Central memory CD8-positive, alpha-beta T cell (primary cell): ENCODE measurements at regions not wholly inside any gene's neighbourhood (a gene's known extent, or its start where the extent isn't known, plus 50 kb on each side); places are given as distances from the start of the nearest gene placed in this dataset.

Source experiments
- ATAC-seq: fragments of 150-1000 bp; cut with Tn5 transposase; replicated peaks from 2 replicates; pipeline ENCODE4 v1.10.0; 2022; ENCODE audit warnings: mild to moderate bottlenecking, moderate FRiP score, moderate number of reproducible peaks; ENCODE audit not compliant: poor library complexity, severe bottlenecking; ENCODE audit errors: extremely low read depth
- DNase-seq, 2 donors: peaks; one replicate each; pipeline ENCODE4 v3.0.0; 2021; ENCODE audit warnings: low spot score in 2 of 2
- H3K27ac Mint-ChIP-seq: one replicate; pipeline ENCODE4 v1.8.0; 2022; ENCODE audit warnings: low read depth, mild to moderate bottlenecking, moderate library complexity, mixed read lengths
- H3K27me3 Mint-ChIP-seq: one replicate; pipeline ENCODE4 v1.8.0; 2022; ENCODE audit warnings: mixed read lengths
- H3K36me3 Mint-ChIP-seq: one replicate; pipeline ENCODE4 v1.8.0; 2022; ENCODE audit warnings: mild to moderate bottlenecking, moderate library complexity, mixed read lengths; ENCODE audit not compliant: insufficient read depth
- H3K4me1 Mint-ChIP-seq: one replicate; pipeline ENCODE4 v1.8.0; 2022; ENCODE audit warnings: mixed read lengths
- H3K4me3 Mint-ChIP-seq: one replicate; pipeline ENCODE4 v1.8.0; 2022; ENCODE audit warnings: mild to moderate bottlenecking, moderate library complexity, mixed read lengths
- H3K9me3 Mint-ChIP-seq: one replicate; pipeline ENCODE4 v1.8.0; 2022; ENCODE audit warnings: mixed read lengths

DNA sequence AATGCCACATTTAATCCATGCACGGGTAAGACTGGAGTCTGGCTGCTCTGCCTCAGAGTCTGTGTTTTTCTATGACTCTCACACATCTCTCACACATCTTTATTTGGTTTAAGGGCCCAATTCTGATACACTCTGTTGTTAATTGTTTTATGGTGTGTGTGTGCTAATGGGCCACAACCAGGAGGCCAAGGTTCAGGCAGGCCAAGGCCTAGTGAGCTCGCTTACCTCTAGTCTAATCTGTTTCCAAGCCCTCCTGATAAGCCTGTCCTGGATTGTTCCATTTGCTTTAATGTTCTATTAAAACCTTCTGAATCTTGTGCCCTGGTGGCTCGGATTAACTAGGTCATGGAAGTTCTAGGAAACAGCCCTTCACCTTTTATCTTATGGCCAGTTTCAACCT lies 445.4 kb upstream of the DPH6 start:
- Mint-ChIP-seq H3K4me3 (no peak overlapping the region), H3K27ac (no peak overlapping the region), H3K4me1 (no peaks in the 10 kb centered on the region), H3K9me3 (peaks cover 9% of the 10 kb centered on the region), H3K36me3 (no peaks in the 10 kb centered on the region), H3K27me3 (no peaks in the 10 kb centered on the region)
- no peak for ATAC-seq
- no peak for DNase-seq

- H3K9me3 Mint-ChIP-seq, result peaks cover 9% of the 10 kb centered on the region
- no peaks in the 10 kb centered on the region for H3K27me3 Mint-ChIP-seq
- H3K4me3 Mint-ChIP-seq, result no peak overlapping the region
- H3K27ac Mint-ChIP-seq, result no peak overlapping the region
- no peaks in the 10 kb centered on the region for H3K36me3 Mint-ChIP-seq
- H3K4me1 Mint-ChIP-seq, result no peaks in the 10 kb centered on the region
- DNase-seq, result no peak
- ATAC-seq, result no peak
These were observed 446.8 kb upstream of the DPH6 start for GRCh38 chr15:35992791-35993190.

DNA sequence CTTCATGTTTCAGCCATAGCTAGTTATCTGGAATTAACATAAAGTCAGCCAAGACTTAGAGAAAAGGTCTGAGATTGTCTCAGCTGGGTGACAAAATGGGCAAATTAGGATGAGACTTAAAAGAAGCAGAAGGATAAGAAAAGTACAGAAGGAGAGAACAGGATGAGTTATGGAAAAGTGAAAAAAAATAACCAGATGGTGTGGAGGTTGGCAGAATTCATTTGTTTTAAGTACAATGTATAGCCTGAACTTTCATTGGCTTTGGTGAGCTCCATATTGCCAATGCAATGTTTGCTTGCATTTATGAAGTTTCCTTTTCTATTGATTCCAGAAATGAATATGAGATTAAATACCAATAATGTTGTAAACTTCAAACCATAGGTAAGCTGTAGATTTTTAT lies 447.2 kb upstream of the DPH6 start:
- peaks cover 9% of the 10 kb centered on the region for H3K9me3 Mint-ChIP-seq
- H3K4me1 Mint-ChIP-seq, result no peaks in the 10 kb centered on the region
- DNase-seq (no peak), ATAC-seq (no peak)
- no peaks in the 10 kb centered on the region for H3K27me3 Mint-ChIP-seq
- no peak overlapping the region for H3K4me3 Mint-ChIP-seq
- H3K27ac Mint-ChIP-seq, result no peak overlapping the region
- no peaks in the 10 kb centered on the region for H3K36me3 Mint-ChIP-seq

- H3K27me3 Mint-ChIP-seq, result no peaks in the 10 kb centered on the region
These were observed 448.9 kb upstream of the DPH6 start for GRCh38 chr15:35994876-35995275.

GRCh38 chr15:35998663-35999602 lies 453.0 kb upstream of the DPH6 start:
- no peak overlapping the region for H3K4me3 Mint-ChIP-seq
- ATAC-seq, result no peak
- H3K27ac Mint-ChIP-seq, result no peak overlapping the region
- no peak for DNase-seq
- no peaks in the 10 kb centered on the region for H3K36me3 Mint-ChIP-seq
- H3K4me1 Mint-ChIP-seq, result no peaks in the 10 kb centered on the region
- peaks cover 9% of the 10 kb centered on the region for H3K9me3 Mint-ChIP-seq
- no peaks in the 10 kb centered on the region for H3K27me3 Mint-ChIP-seq

More at GRCh38 chr15:35994876-35995275, 448.9 kb upstream of the DPH6 start:
- Mint-ChIP-seq H3K27ac (no peak overlapping the region), H3K9me3 (peaks cover 4% of the 10 kb centered on the region), H3K36me3 (no peaks in the 10 kb centered on the region), H3K4me3 (no peak overlapping the region), H3K4me1 (no peaks in the 10 kb centered on the region)
- ATAC-seq (no peak), DNase-seq (no peak)

GRCh38 chr15:36004891-36005490 lies 459.0 kb upstream of the DPH6 start:
- no peaks in the 10 kb centered on the region for H3K36me3 Mint-ChIP-seq
- no peaks in the 10 kb centered on the region for H3K27me3 Mint-ChIP-seq
- no peaks in the 10 kb centered on the region for H3K4me1 Mint-ChIP-seq
- ATAC-seq, result no peak
- no peak overlapping the region for H3K4me3 Mint-ChIP-seq
- no peak overlapping the region for H3K27ac Mint-ChIP-seq
- DNase-seq, result no peak
- peaks cover 9% of the 10 kb centered on the region for H3K9me3 Mint-ChIP-seq

GRCh38 chr15:36005542-36005941 lies 459.6 kb upstream of the DPH6 start:
- H3K4me1 Mint-ChIP-seq, result no peaks in the 10 kb centered on the region
- no peak overlapping the region for H3K27ac Mint-ChIP-seq
- DNase-seq (no peak), ATAC-seq (no peak)
- H3K27me3 Mint-ChIP-seq, result no peaks in the 10 kb centered on the region
- no peak overlapping the region for H3K4me3 Mint-ChIP-seq
- peaks cover 9% of the 10 kb centered on the region for H3K9me3 Mint-ChIP-seq
- H3K36me3 Mint-ChIP-seq, result no peaks in the 10 kb centered on the region

DNA sequence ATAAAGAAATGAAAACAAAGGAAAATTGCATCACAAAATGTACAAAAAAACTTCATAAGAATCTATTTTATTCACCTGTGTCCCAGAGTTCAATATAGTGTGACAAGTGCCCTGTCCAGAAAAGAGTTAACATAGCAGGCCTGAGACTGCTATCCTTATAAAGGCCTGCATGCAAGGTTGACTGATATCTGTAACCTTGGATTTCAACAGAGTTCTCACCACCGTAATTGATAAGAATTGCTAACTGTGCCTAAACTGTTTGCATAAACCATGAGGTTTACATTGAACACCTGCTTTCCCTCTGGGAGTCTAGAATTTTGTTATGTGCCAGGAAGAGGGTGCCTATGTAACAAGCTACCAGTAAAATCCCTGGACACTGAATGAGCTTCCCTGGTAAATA lies 461.7 kb upstream of the DPH6 start:
- no peaks in the 10 kb centered on the region for H3K27me3 Mint-ChIP-seq
- no peaks in the 10 kb centered on the region for H3K36me3 Mint-ChIP-seq
- DNase-seq, result no peak
- no peak overlapping the region for H3K4me3 Mint-ChIP-seq
- H3K27ac Mint-ChIP-seq, result no peak overlapping the region
- H3K4me1 Mint-ChIP-seq, result no peaks in the 10 kb centered on the region
- ATAC-seq, result no peak
- peaks cover 5% of the 10 kb centered on the region for H3K9me3 Mint-ChIP-seq

DNA sequence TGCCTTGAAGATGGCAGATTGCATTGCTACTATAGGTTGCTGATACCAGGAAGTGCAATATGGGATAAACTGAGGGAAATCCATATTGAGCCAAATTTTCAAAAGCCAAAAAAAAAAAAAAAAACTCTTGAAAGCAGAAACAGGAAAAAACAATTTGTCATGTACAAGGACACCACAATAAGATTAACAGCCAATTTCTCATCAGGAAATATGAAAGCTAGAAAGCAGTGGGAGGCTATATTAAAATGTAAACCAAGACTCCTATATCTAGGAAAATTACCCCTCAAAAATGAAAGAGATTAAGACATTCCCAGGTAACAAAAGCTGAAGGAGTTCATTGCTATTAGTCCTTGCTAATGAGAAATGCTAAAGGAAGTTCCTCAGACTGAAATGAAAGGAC lies 462.8 kb upstream of the DPH6 start:
- Mint-ChIP-seq H3K4me1 (no peaks in the 10 kb centered on the region), H3K27ac (no peak overlapping the region), H3K4me3 (no peak overlapping the region), H3K36me3 (peaks cover 1% of the 10 kb centered on the region), H3K9me3 (peaks cover 2% of the 10 kb centered on the region), H3K27me3 (no peaks in the 10 kb centered on the region)
- ATAC-seq, result no peak
- DNase-seq, result no peak

DNA sequence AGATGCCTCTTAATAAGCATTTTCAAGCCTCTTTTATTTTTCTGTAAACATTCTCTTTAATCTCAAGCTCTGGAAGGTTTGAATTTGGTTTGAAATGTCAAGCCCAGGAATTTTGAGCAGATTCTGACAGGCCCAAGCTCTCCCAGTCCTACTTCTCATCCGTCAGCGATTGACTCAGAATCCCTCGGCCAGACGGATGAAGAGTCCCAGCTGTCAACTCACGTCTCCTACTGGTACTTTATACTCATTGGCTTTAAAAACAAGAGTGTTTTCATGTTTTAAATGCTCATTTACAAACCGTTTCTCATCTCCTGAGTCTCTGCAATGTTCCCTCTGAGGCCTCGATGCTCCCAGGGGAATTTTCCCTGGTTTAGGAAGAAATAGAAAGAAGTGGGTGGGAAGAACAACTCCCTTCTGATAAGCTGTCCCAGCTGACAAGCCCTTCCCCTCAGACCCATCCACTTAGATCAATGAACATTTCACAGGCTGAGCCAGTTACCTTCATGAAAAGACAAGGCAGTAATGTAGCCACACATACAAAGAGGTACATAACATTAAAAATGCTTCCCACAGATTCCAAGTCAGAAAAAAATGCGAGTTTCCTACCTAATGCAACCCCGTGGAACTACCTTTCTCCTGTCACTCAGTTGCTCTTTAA lies 478.2 kb upstream of the DPH6 start:
- Mint-ChIP-seq H3K4me1 (no peaks in the 10 kb centered on the region), H3K9me3 (peaks cover 5% of the 10 kb centered on the region), H3K4me3 (no peak overlapping the region), H3K27me3 (no peaks in the 10 kb centered on the region), H3K36me3 (no peaks in the 10 kb centered on the region), H3K27ac (no peak overlapping the region)
- no peak for ATAC-seq
- no peak for DNase-seq

- Mint-ChIP-seq H3K9me3 (peaks cover 5% of the 10 kb centered on the region), H3K27ac (no peak overlapping the region), H3K4me1 (no peaks in the 10 kb centered on the region), H3K4me3 (no peak overlapping the region), H3K27me3 (no peaks in the 10 kb centered on the region), H3K36me3 (no peaks in the 10 kb centered on the region)
- no peak for ATAC-seq
- no peak for DNase-seq
These were observed 480.8 kb upstream of the DPH6 start for GRCh38 chr15:36026627-36027283.

- H3K4me1 Mint-ChIP-seq, result no peaks in the 10 kb centered on the region
- no peak overlapping the region for H3K27ac Mint-ChIP-seq
- H3K4me3 Mint-ChIP-seq, result no peak overlapping the region
- no peak for ATAC-seq
- no peaks in the 10 kb centered on the region for H3K27me3 Mint-ChIP-seq
- peaks cover 1% of the 10 kb centered on the region for H3K36me3 Mint-ChIP-seq
- no peak for DNase-seq
- H3K9me3 Mint-ChIP-seq, result no peaks in the 10 kb centered on the region
These were observed 483.7 kb upstream of the DPH6 start for GRCh38 chr15:36029606-36030210.
